Heart left ventricle (tissue), 13 donors: ENCODE measurements at regions not wholly inside any gene's neighbourhood (a gene's known extent, or its start where the extent isn't known, plus 50 kb on each side); places are given as distances from the start of the nearest gene placed in this dataset.
"Not testable (repeated sequence)": the region's sequence is repeated elsewhere in the genome, so short reads cannot be mapped to it uniquely, and the experiment has no call there.

Experiments used
- POLR2A ChIP-seq, 2 donors: fragments of 450-650 bp; IDR thresholded peaks; one replicate each; pipeline ENCODE4 v1.6.1; 2017; ENCODE audit warnings: antibody characterized with exemption in 2 of 2, mild to moderate bottlenecking in 2 of 2, moderate library complexity in 2 of 2
- TF ChIP-seq, protein P1 (sequence below), 12 donors: fragments of 200-600 bp; sonication (generic) in 4 of 12; IDR thresholded peaks; one replicate each; pipeline versions ENCODE4 v1.5.0 to v1.8.0; 2018 to 2022; ENCODE audit warnings: antibody characterized with exemption in 12 of 12, mild to moderate bottlenecking in 5 of 12
- donor health status: ischemic (EF 13 %, LVEDD 7.1; RV severe dilation, severe dysfunction).
- donor health status: DM: no; HTN: yes; CAD: no.
- donor health status: DM: no; HTN: no; CAD: no.
- donor health status: ischemic (EF 25% LVEDD 6.9; RV normal size, moderate dysfunction).
- donor health status: ischemic (EF 25% LVEDD 5.7; RV mildly dilated, moderate dysfunction).
- donor health status: ischemic (EF 35%, LVEDD 5.7; RV mildly dilated, moderate dysfunction).
- donor health status: nonischemic (EF 11% LVEDD 7.7; RV severe dilation, severe dysfunction).
- donor health status: DM: yes; HTN: yes; CAD: no.
- donor health status: PGD.
- donor health status: ischemic (EF 29% LVEDD 5.4; RV normal size, mild dysfunction).
- donor health status: nonischemic (EF 23%, LVEDD 6.1; RV moderate dilation, normal function).

DNA sequence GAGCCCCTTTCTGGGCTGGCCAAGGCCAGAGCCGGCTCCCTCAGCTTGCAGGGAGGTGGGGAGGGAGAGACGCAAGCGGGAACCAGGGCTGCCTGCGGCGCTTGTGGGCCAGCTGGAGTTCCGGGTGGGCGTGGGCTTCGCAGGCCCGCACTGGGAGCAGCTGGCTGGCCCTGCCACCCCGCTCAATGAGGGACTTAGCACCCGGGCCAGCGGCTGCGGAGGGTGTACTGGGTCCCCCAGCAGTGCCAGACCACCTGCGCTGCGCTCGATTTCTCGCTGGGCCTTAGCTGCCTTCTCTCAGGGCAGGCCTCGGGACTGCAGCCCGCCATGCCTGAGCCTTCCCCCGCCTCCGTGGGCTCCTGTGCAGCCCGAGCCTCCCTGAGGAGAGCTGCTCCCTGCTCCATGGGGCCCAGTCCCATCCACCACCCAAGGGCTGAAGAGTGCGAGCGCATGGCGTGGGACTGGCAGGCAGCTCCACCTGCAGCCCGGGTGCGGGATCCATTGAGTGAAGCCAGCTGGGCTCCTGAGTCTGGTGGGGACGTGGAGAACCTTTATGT, 376.1 kb downstream of the C6orf118 start:
- not testable (repeated sequence) for TF ChIP-seq POLR2A (IDR thresholded peaks at IDR 0.05)
- TF ChIP-seq, protein P1, sequence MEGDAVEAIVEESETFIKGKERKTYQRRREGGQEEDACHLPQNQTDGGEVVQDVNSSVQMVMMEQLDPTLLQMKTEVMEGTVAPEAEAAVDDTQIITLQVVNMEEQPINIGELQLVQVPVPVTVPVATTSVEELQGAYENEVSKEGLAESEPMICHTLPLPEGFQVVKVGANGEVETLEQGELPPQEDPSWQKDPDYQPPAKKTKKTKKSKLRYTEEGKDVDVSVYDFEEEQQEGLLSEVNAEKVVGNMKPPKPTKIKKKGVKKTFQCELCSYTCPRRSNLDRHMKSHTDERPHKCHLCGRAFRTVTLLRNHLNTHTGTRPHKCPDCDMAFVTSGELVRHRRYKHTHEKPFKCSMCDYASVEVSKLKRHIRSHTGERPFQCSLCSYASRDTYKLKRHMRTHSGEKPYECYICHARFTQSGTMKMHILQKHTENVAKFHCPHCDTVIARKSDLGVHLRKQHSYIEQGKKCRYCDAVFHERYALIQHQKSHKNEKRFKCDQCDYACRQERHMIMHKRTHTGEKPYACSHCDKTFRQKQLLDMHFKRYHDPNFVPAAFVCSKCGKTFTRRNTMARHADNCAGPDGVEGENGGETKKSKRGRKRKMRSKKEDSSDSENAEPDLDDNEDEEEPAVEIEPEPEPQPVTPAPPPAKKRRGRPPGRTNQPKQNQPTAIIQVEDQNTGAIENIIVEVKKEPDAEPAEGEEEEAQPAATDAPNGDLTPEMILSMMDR (IDR thresholded peaks at IDR 0.05), result not testable (repeated sequence)
